Activated B cell treated with CpG ODN at 0.5 μM for 24 hours (primary cell): ENCODE measurements at regions not wholly inside any gene's neighbourhood (a gene's known extent, or its start where the extent isn't known, plus 50 kb on each side); places are given as distances from the start of the nearest gene placed in this dataset.

Experiments
- ATAC-seq: fragments of 200-7000 bp; cut with Tn5 transposase; one replicate; pipeline ENCODE4 v1.10.0; 2021; ENCODE audit warnings: low read depth, mild to moderate bottlenecking, moderate library complexity
- CTCF ChIA-PET: fragments of 350-600 bp; sonication (Branson Sonifier 250); formaldehyde crosslinking; loops from one replicate; lab custom pipeline; 2021; ENCODE audit warnings: antibody characterized with exemption; lab: Charles Lee
- POLR2A ChIA-PET: fragments of 350-600 bp; sonication (Branson Sonifier 250); formaldehyde crosslinking; loops from one replicate; lab custom pipeline; 2021; ENCODE audit warnings: antibody characterized with exemption; lab: Charles Lee
- DNase-seq: peaks from one replicate; pipeline ENCODE4 v3.0.0; 2022
- H3K27ac Mint-ChIP-seq: one replicate; pipeline ENCODE4 v1.8.0; 2020; ENCODE audit warnings: mixed read lengths
- H3K27me3 Mint-ChIP-seq: one replicate; pipeline ENCODE4 v1.8.0; 2021; ENCODE audit warnings: mixed read lengths
- H3K36me3 Mint-ChIP-seq: one replicate; pipeline ENCODE4 v1.8.0; 2021; ENCODE audit warnings: low read depth, mixed read lengths
- H3K4me1 Mint-ChIP-seq: one replicate; pipeline ENCODE4 v1.8.0; 2021; ENCODE audit warnings: mixed read lengths
- H3K4me3 Mint-ChIP-seq: one replicate; pipeline ENCODE4 v1.8.0; 2020; ENCODE audit warnings: mild to moderate bottlenecking, mixed read lengths
- H3K9me3 Mint-ChIP-seq: one replicate; pipeline ENCODE4 v1.8.0; 2020; ENCODE audit warnings: mixed read lengths
- CTCF ChIP-seq: fragments of 200-600 bp; IDR thresholded peaks from one replicate; pipeline ENCODE4 v1.8.0; 2022; ENCODE audit warnings: antibody characterized with exemption, mild to moderate bottlenecking
- intact Hi-C: fragments of 100-400 bp; cut with micrococcal nuclease; formaldehyde crosslinking; loops from one replicate; pipeline ENCODE4 v1.15.1; 2024

DNA sequence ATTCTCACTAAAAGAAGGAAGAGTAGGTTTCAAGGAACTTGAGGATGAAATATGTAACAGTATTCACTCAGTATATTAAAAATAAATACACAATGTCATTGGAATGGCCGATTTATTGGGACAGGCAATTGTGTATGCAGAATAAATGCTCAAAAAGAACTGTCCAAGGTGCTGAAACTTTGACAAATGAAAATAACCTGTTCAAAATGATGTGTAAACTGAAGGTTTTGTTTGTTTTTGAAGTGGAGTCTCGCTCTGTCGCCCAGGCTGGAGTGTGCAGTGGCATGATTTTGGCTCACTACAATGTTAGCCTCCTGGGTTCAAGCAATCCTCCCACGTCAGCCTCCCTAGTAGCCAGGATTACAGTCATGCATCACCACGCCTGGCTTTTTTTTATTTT, 318.7 kb upstream of the RBFOX1 start:
- TF ChIP-seq CTCF = no peak
- Mint-ChIP-seq H3K36me3 (no peaks in the 10 kb centered on the region), H3K27me3 (no peaks in the 10 kb centered on the region), H3K4me3 (no peak overlapping the region), H3K9me3 (peaks cover 10% of the 10 kb centered on the region), H3K27ac (no peak overlapping the region), H3K4me1 (no peaks in the 10 kb centered on the region)
- ChIA-PET CTCF (no interaction called here), POLR2A (no interaction called here)
- ATAC-seq = no peak
- intact Hi-C loops = no loop called here
- DNase-seq = no peak

DNA sequence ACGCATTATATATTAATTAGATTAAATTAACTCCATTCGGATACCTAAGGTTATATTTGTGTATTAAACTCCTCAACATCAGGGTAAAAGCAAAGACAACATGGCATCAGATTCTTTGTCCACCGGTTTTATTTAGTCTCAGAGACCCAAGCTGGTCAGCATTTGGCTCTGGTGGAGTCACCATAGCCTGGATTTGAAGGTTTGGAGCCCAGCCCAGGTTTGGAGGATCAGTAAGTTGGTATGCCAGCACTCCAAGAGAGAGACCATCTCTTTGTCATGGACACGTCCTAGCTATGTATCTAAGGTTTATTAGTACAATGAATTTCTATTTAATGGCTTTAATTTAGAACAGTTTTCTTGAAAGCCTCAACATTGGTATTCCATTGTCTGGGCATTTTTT, 328.4 kb upstream of the RBFOX1 start:
- H3K27ac Mint-ChIP-seq = no peak overlapping the region
- intact Hi-C loops = no loop called here
- no peak for ATAC-seq

DNA sequence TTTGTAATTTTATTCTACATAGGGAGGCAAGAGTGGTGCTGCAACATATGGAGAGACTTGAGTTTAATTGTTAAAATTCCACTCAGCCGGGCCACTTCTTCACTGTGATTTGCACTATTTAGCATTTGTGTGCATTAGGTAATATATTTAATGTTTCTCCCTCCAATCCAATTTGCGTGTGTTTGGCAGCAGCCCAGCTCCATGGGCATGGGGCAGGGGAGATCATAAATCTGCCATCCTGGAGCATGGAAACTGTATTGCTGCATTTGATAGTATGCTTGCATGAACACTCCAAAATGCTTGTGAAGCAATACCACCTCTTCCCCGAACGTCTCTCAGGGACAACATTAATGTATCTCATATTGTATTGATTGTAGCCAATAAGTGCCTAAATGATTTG, 339.1 kb upstream of the RBFOX1 start:
- CTCF ChIA-PET = no interaction called here
- Mint-ChIP-seq H3K4me3 (no peak overlapping the region), H3K27me3 (no peaks in the 10 kb centered on the region), H3K4me1 (no peaks in the 10 kb centered on the region), H3K27ac (no peak overlapping the region), H3K36me3 (no peaks in the 10 kb centered on the region), H3K9me3 (peaks cover 5% of the 10 kb centered on the region)
- TF ChIP-seq CTCF = no peak
- no peak for DNase-seq
- POLR2A ChIA-PET = no interaction called here
- ATAC-seq = no peak
- intact Hi-C loops = no loop called here

More for the DNA sequence above, 328.4 kb upstream of the RBFOX1 start:
- Mint-ChIP-seq H3K36me3 (no peaks in the 10 kb centered on the region), H3K27me3 (no peaks in the 10 kb centered on the region), H3K4me1 (no peaks in the 10 kb centered on the region), H3K9me3 (peaks cover 15% of the 10 kb centered on the region), H3K4me3 (no peak overlapping the region)
- ChIA-PET POLR2A (no interaction called here), CTCF (no interaction called here)
- TF ChIP-seq CTCF = no peak
- no peak for DNase-seq

GRCh38 chr16:6988846-6989245, 343.8 kb upstream of the RBFOX1 start:
- POLR2A ChIA-PET = no interaction called here
- Mint-ChIP-seq H3K27ac (no peak overlapping the region), H3K27me3 (no peaks in the 10 kb centered on the region), H3K36me3 (no peaks in the 10 kb centered on the region), H3K4me3 (no peak overlapping the region), H3K9me3 (peaks cover 2% of the 10 kb centered on the region), H3K4me1 (no peaks in the 10 kb centered on the region)
- CTCF ChIA-PET = no interaction called here
- TF ChIP-seq CTCF = no peak
- no peak for ATAC-seq
- intact Hi-C loops = no loop called here
- no peak for DNase-seq

DNA sequence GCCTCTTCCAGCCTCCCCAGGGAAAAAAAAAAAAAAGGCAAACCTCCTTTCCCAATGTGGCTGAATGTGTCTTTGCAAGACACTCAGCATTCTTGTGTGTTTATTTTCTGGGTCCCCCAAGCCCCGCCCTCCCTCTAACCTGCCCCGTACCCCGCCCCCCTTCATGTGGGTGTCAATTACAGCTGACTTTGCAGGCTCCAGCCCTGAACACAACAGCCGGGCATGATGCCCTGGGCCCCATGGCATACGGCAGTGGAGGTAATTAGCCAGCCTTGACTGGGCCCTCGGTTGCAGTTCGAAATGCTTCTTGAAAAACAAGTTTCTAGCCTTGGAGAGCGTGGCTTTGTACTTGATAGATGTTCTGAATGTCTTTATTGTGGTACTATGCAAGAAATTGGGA, 354.7 kb upstream of the RBFOX1 start:
- intact Hi-C loops = no loop called here
- no peaks in the 10 kb centered on the region for H3K27me3 Mint-ChIP-seq
- no peak for TF ChIP-seq CTCF
- no peaks in the 10 kb centered on the region for H3K4me1 Mint-ChIP-seq
- ATAC-seq = no peak
- no peak overlapping the region for H3K4me3 Mint-ChIP-seq
- ChIA-PET CTCF (no interaction called here), POLR2A (no interaction called here)
- H3K36me3 Mint-ChIP-seq = no peaks in the 10 kb centered on the region
- H3K27ac Mint-ChIP-seq = no peak overlapping the region
- H3K9me3 Mint-ChIP-seq = peaks cover 8% of the 10 kb centered on the region
- no peak for DNase-seq
